Panc1 (cell line): ENCODE measurements at regions not wholly inside any gene's neighbourhood (a gene's known extent, or its start where the extent isn't known, plus 50 kb on each side); places are given as distances from the start of the nearest gene placed in this dataset.

ENCODE experiments used
- CTCF ChIP-seq: fragments of 450-650 bp; IDR thresholded peaks from 2 replicates; pipeline ENCODE4 v1.5.1; 2017; ENCODE audit warnings: mild to moderate bottlenecking
- POLR2AphosphoS5 ChIP-seq: IDR thresholded peaks from 2 replicates; pipeline ENCODE4 v1.6.1; 2012; ENCODE audit warnings: mild to moderate bottlenecking, low read depth, low read length, moderate library complexity
- TCF7L2 ChIP-seq: IDR thresholded peaks from 2 replicates; pipeline ENCODE4 v1.6.1; 2011; ENCODE audit warnings: mild to moderate bottlenecking, low read depth, low read length, inconsistent platforms

- TF ChIP-seq TCF7L2 (no peak), CTCF (no peak), POLR2AphosphoS5 (no peak)
These were observed 715.2 kb upstream of the GRM3 start for GRCh38 chr7:85928500-85928899.
